ENCODE measurements at regions not wholly inside any gene's neighbourhood (a gene's known extent, or its start where the extent isn't known, plus 50 kb on each side); places are given as distances from the start of the nearest gene placed in this dataset.

DNA sequence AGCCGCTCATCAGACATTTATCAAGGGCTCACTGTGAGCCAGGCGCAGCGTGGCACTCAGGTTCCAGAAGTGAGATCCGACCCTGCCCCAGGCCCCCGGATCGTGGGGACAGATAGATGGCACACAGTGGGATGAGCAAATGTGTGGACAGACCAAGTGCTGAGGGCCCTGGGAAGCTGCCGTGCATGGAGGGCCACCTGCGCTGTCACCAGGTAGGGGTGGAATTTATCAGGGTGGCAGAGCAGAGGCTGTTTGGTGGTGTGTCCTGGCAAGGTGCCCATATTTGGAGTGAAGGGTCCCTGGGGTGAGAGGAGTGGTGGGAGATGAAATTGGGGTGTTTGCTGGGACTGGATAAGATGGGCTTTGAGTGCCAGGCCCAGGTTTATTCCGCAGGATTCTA is 92.8 kb upstream of the HS6ST1 start:
- Histone ChIP-seq H3K27me3 (no peaks in the 10 kb centered on the region), H3K4me1 (no peaks in the 10 kb centered on the region), H3K27ac (no peak overlapping the region), H3K36me3 (no peaks in the 10 kb centered on the region), H3K4me3 (no peak overlapping the region), H3K9me3 (no peaks in the 10 kb centered on the region)
- DNase-seq, result peak in 1 of 3 donors; percentile 29
- TF ChIP-seq POLR2A (IDR thresholded peaks at IDR 0.05) (no peak), CTCF (IDR thresholded peaks at IDR 0.05) (no peak)

- TF ChIP-seq CTCF (IDR thresholded peaks at IDR 0.05) (no peak), POLR2A (IDR thresholded peaks at IDR 0.05) (no peak)
- DNase-seq, result peak in 1 of 3 donors; percentile 34
- Histone ChIP-seq H3K4me1 (no peaks in the 10 kb centered on the region), H3K4me3 (no peak overlapping the region), H3K27me3 (no peaks in the 10 kb centered on the region), H3K27ac (no peak overlapping the region), H3K36me3 (no peaks in the 10 kb centered on the region), H3K9me3 (no peaks in the 10 kb centered on the region)
These were observed 93.7 kb upstream of the HS6ST1 start for GRCh38 chr2:128412181-128412871.

DNA sequence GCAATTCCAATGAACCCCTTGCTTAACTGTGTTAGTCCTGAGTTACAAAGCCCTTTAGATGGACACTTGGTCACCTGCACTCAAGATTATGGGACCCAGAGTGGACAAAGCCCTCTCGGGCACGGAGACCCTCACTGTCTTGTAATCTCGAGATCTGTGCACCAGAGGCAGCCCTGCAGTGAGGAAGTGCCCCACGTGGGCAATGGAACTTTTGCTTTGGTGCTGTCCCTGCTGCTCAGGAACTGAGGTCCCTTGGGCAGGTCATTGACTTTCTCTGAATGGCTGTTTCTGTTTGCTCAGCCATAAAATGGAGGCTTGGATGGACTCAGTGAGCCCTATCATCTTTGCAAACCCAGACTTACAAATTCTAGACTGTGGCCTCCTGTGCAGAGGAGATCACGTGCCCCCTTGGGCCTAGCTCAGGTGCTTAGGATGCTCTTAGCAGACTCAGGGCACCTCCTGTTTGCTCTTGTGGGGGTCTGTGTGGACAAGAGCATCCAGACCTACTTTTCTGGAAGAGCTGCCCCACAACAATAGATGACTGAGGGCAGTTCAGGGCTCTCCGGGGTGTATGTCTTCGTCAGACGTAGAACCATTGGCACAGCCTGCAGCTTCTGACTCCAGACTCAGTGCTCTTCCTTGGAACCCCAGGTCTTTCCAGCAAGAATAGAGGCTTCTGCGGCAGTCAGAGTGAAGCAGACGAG is 94.5 kb upstream of the HS6ST1 start:
- H3K27ac ChIP-seq, result no peak overlapping the region
- H3K27me3 ChIP-seq, result no peaks in the 10 kb centered on the region
- TF ChIP-seq CTCF (IDR thresholded peaks at IDR 0.05) (no peak), POLR2A (IDR thresholded peaks at IDR 0.05) (no peak)
- no peaks in the 10 kb centered on the region for H3K36me3 ChIP-seq
- no peaks in the 10 kb centered on the region for H3K4me1 ChIP-seq
- peak in 2 of 3 donors; percentile 10 to 32 for DNase-seq
- no peaks in the 10 kb centered on the region for H3K9me3 ChIP-seq
- no peak overlapping the region for H3K4me3 ChIP-seq

- H3K9me3 ChIP-seq, result no peaks in the 10 kb centered on the region
- DNase-seq, result peak in 1 of 3 donors; percentile 24
- H3K4me1 ChIP-seq, result no peaks in the 10 kb centered on the region
- no peaks in the 10 kb centered on the region for H3K27me3 ChIP-seq
- H3K36me3 ChIP-seq, result no peaks in the 10 kb centered on the region
- H3K4me3 ChIP-seq, result no peak overlapping the region
- H3K27ac ChIP-seq, result no peak overlapping the region
- TF ChIP-seq CTCF (IDR thresholded peaks at IDR 0.05), result no peak
- TF ChIP-seq POLR2A (IDR thresholded peaks at IDR 0.05), result no peak
These were observed 95.2 kb upstream of the HS6ST1 start for GRCh38 chr2:128413718-128414341.

DNA sequence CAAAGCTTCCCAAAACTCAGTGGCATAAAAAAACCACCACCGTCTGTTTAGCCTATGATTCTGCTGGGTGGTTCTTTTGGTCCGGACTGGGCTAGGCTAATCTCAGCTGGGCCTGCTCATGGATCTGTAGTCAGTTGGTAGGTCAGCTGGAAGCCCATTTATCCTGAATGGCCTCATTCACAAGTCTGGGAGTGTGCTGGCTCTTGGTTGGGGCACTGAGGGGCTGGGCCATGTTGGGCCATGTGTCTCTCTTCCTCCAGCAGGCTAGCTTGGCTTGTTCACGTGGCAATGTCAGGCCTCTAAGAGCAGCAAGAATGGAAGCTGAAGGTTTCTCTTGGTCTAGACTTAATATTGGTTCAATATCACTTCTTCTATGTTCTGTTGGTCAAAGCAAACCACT is 95.7 kb upstream of the HS6ST1 start:
- TF ChIP-seq CTCF (IDR thresholded peaks at IDR 0.05), result no peak
- no peak for TF ChIP-seq POLR2A (IDR thresholded peaks at IDR 0.05)
- H3K27me3 ChIP-seq, result no peaks in the 10 kb centered on the region
- H3K4me3 ChIP-seq, result no peak overlapping the region
- peak in 2 of 3 donors; percentile 10 to 19 for DNase-seq
- no peaks in the 10 kb centered on the region for H3K36me3 ChIP-seq
- no peaks in the 10 kb centered on the region for H3K9me3 ChIP-seq
- H3K27ac ChIP-seq, result no peak overlapping the region
- H3K4me1 ChIP-seq, result no peaks in the 10 kb centered on the region

Data from Peyer's patch (tissue), 4 donors.